Right lobe of liver (tissue), 4 donors: ENCODE measurements at regions not wholly inside any gene's neighbourhood (a gene's known extent, or its start where the extent isn't known, plus 50 kb on each side); places are given as distances from the start of the nearest gene placed in this dataset.

ENCODE experiments used
- CTCF ChIP-seq, 4 donors: fragments of 200-600 bp in 3 of 4; fragments of 450-650 bp in 1 of 4; IDR thresholded peaks; one replicate each; pipeline versions ENCODE4 v1.5.1 to v1.8.0; 2016 to 2022; ENCODE audit warnings: antibody characterized with exemption in 4 of 4, mild to moderate bottlenecking in 2 of 4
- POLR2A ChIP-seq: fragments of 450-650 bp; IDR thresholded peaks from one replicate; pipeline ENCODE4 v1.6.1; 2017; ENCODE audit warnings: antibody characterized with exemption, mild to moderate bottlenecking
- donor health status: DM: no; HTN: no; CAD: no.
- donor health status: DM: no; HTN: no; CAD: no.
- donor health status: DM: no; HTN: yes; CAD: no.

- TF ChIP-seq CTCF (IDR thresholded peaks at IDR 0.05) (no peak), POLR2A (no peak)
These were observed 64.4 kb upstream of the PLEKHG1 start for GRCh38 chr6:150535151-150535804.
